ENCODE measurements at regions not wholly inside any gene's neighbourhood (a gene's known extent, or its start where the extent isn't known, plus 50 kb on each side); places are given as distances from the start of the nearest gene placed in this dataset.

DNA sequence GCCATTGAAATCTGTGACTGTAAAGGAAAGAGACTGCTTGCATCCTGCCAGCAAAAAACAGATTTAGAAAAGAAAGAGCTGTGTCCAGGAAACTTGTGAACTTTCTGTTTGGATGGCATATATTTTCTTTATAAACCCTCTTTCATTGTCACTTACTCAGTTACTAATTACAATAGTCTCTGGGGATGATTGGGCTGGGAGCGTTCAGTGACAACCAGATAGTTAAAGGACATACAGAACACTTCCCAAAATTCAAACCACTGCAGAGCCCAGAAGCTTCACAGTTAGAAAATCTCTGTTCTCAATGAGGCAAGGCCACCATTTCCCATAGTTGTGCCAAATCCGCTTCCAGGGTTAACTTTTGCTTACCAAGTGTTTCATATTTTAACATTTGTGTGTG lies 98.6 kb upstream of the TAB2 start:
- no peak for DNase-seq

DNA sequence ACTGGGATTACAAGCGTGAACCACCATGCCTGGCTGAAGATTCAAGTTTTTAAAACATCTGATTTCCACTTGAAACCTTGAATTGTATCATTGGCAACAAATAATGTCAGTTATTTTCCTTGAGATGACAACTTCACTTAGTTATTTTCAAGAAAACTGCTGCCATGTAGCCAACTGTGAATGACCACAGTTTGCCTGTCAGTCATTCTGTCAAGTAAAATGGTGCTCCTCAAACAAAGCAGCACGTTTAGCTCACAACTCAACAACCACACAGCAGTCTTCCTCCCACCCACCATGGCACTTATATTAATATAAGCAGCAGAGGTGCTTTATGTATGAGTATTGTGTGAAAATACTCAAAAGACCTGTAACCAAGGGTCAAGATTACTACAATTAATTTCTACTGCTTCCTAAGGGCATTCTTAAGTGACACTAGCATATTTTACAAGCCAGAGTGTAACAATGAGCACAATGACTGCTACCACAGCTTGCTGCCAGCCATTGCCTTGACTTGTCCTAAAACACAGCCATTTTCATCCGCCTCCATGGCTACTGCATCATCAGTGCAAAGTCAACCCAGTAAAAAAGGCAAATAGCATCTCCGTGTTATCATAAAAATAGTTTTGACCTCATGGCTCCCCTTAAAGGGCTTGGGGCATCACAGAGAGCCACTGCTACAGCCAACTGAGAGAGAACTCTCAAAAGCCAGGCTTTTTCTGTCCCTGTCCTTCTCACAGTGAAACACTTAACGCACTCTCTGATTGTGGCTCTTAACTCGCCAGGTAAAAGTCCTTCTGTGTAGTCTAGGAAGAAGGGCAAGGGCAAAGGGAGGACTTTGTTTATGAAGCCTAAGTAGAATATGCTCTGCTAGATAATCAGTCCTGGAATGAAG lies 96.4 kb upstream of the TAB2 start:
- no peak for DNase-seq

DNA sequence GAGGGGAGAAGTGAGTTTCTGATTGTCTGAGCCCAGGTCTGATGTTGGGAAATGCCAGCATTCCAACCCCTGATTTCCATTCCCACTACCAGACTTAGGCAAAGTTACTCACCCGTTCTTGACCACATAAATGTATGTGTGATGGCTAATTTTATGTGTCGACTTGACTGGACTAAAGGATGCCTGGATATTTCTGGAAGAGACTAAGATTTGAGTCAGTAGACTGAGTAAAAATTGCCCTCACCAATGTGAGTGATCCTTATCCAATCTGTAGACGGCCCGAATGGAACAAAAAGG lies 95.8 kb upstream of the TAB2 start:
- no peak for DNase-seq

DNA sequence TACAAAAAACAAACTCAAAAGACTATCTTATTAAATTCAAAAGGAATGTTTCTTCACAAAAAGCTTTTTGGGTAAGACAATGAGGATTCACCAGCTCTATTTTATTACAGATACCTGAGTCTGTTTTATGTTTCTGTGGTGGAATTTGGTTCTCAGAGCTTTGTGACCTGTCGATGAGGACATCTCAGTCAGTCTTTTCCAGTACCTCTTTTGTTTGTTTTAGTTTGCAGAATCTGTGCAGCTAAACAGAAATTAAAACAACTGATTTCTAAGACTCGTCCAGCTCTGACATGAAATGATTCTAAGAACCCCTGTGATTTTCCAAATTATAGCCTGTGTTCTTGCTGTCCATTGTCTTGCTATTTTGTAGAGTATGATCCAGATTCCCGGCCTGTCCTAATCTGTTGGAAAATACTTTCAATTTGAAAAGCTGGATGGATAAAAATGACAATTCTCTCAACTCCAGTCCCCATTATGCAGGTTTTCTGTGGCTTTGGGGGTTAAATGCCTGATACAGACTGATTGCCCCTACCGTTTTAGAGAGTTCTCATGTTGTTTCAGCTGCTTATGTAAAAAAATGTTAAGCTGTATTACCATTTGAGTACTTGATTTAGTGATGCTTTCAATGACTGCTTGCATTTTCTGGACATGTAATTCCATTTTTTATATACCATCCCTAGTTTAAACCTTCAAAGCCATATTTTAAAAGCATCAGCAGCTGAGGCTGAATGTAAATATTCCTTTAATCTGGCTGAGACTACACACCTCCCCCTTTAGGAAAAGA lies 94.2 kb upstream of the TAB2 start:
- DNase-seq = no peak

DNA sequence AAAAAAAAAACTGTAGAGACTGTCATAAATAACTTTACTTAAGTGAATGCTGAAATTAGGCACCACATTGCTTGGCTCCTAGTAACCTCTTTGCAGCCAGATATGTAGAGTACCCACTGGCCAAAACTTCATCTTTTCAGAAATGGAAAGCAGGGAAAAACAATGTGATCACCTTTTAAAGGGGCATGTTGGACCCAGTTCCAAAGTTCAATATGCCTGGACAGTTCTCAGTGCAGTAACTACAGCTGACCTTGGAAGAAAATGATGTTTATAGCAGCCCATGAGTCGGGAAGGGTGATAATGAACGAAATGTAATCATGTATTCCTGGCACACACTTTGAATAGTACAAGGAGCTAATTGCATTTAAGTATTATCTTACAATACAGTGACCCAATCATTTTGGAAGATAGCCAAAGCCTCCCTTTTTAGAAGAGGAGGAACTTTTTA lies 93.6 kb upstream of the TAB2 start:
- DNase-seq = no peak

DNA sequence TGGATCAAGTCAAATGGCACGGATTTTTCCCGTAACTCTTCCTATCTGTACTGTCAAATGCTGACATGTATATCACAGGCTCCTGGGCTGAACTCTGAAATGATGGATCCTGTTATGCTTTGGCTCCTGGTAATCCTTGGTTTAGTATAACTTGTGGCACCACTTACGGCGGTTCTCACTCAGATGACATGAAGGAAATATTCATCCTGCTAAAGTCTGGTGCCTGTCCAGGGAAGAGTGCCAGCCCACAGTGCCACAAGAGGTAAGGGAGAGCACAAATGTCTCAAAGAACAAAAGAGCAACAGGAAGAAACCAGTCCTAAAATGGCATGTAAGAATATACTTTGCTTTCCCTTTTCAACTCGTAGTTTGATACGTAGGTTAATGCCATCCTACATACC lies 93.1 kb upstream of the TAB2 start:
- DNase-seq = no peak

DNA sequence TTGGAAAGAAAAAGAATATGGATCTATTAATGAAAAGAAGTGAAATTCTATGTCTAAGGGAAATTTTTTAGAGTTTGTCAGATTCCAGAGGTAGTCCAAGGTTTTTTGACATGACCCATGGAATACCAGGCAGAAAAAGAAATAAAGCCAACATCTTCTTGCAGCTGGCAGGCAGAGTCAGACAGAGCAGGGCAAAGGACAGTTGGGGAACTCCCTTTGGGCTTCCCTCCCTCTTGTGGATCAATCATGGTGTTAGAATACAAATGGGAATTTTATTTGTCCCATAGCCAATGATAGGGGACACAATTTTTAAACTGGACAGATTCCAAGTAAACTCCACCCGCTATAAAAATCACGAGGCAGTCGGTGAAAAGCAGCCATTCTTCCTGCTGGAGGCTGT lies 92.1 kb upstream of the TAB2 start:
- no peak for DNase-seq

DNA sequence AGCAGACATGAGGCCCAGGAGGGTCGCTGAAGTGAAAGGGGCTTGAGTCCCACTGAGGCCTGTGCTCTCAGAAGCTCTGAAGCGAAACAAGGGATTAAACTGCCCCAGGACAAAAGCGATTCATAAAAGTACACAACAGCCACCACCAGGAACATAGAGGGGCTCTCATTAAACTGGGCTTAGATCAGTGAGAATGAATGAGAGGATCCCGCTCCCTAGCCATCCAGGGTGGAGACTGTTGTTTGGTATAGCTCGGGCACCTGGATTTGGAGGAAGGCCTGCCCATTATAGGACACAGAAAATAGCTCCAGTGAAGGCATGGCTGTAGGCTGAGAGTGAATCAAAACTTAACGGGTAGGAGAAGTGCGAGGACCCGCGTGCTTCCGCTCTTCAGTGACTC lies 91.6 kb upstream of the TAB2 start:
- DNase-seq = no peak

DNA sequence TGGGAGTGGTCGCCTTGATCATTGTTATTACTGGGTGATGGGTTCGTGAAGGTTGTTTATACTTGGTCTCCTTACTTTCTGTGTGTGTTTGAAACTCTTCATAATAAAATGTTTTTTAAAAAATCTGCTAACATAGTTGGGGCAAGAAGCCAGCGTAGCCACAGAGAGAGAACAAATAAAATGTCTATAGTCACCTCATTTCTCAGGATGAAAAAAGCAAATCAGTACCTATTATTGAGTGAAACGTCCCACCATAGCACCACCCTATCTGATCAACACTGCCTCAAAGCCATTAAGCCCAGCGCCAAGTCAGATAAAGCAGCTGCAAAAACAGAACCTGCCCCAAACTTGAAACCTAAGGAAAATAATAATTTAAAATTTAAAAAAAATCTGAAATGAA lies 89.7 kb upstream of the TAB2 start:
- DNase-seq = no peak

DNA sequence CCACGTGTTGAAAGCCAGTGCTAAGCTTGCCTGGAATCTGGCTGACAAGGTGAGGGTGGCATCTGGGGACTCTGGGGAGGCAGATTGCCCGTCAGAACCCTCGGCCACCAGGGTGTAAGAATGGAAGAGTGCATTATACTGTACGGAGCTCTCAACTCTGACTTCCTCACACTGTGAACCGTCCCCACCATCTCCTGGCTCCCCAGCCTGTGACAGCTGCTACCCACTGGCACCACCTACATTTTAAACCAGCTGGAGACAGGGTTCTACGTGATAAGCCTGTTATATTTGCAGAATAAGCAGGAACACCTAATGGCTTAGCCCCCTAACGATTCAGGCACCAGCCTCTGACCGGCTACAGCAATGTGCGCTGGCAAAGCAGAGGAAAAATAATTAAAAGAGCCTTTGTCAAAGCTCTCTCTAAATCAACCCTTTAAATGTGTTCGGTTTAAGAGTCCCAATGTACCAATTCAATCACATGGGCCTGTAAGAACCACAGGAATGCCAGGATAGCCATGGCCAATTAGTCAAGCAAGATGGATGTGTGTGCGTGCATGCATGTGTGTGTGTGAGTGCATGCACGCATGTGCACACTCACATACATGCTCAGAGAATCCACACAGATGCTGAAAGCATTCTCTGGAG lies 89.1 kb upstream of the TAB2 start:
- DNase-seq = no peak

DNA sequence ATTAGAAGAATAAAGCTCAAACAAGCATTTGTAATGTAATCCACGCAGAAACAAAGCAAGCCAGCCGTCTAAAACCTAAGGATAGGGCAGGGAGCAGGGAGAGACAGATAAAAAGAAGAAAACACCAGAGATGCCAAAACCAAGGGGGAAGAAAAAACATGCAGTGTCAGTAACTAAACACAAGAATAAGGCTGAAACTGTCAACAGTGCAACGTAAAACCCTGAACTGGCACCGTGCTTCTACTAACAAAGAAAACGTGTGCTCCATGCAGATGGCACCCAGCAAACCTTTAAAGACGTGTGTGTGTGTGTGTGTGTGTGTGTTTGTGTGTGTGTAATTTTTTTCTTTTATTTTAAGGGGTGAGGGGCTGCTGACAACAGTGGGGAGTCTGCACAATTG lies 88.4 kb upstream of the TAB2 start:
- no peak for DNase-seq

DNA sequence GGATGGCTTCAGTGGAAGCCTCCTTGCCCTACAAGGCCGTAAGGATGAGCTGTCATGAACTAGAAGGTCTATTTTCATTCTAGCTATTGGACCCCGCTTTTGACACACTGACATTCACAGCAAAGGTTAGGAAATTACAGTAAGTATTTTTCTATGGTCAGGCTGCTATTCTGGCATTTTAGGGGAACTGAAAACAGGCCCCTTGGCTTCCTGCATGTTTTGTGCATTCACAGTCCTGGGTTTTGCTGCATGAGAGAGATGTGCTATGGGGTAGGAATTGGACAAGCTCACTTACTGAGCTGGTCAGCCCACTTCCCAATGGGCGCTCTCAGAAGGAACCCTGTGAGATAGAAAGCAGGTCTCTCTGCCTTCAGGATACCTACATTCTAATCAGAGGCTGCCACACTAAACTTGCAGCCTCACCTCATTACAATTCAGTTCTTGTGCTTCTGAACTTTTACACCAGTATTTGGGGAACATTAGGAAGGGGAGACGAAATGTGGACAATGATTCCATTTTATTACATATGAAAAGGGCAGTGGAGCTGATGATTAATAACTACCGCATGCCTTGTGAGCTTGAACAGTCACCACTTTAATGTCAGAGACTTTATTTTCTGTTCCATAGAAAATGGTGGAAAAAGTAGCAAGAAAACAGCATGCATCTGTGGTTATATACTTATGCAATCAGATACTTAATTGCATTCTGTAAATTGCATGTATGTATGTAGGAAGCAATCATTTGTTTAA lies 86.6 kb upstream of the TAB2 start:
- no peak for DNase-seq

DNA sequence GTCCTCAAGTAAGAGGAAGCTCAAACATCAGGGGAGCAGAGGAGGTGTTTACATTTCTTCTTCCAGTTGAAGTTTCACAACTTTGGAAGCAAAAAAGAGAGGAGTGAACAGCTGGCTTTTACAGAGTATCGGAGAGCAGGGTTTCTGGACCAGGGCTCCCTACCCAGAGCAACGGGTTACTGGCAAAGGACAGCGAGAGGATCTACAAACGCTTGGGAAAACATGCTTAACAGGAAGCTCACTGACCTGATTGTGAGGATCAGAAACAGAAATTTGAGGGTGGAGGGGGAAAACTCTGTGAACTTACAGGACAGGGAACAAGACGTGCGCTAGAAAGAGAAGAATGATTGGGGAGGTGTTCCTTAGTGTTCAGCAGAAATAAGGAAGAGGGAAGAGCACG lies 85.7 kb upstream of the TAB2 start:
- no peak for DNase-seq

DNA sequence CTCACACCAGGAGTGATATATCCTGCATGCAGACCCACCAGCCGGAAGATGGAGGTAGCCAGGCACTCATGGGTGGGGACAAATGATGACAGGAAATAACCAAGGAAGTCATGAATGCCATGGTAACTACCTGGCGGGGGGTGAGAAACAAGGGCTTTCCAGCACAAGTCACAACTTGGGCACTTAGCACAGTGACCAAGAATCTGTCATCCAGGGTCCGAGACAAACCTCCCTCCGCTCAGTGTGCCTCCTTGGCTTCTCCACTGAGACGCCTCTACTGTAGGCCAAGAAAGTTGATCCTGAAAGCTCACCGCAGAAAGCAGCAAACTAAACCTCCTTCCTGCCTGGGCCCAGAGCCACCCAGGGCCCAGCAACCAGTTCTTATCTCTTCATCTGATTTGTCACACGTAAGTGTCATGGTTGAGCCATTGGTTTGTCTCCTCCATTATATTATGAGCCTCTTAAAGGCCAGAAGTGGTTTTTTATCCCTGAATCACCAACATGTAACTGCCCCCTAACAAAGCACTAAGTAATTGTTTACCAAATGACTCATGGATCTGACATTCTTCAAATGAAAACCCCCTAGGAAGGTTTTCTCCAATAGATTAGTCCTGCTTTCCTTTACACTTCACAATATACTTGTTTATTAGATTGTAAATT lies 84.3 kb upstream of the TAB2 start:
- DNase-seq = peak; percentile 87

DNA sequence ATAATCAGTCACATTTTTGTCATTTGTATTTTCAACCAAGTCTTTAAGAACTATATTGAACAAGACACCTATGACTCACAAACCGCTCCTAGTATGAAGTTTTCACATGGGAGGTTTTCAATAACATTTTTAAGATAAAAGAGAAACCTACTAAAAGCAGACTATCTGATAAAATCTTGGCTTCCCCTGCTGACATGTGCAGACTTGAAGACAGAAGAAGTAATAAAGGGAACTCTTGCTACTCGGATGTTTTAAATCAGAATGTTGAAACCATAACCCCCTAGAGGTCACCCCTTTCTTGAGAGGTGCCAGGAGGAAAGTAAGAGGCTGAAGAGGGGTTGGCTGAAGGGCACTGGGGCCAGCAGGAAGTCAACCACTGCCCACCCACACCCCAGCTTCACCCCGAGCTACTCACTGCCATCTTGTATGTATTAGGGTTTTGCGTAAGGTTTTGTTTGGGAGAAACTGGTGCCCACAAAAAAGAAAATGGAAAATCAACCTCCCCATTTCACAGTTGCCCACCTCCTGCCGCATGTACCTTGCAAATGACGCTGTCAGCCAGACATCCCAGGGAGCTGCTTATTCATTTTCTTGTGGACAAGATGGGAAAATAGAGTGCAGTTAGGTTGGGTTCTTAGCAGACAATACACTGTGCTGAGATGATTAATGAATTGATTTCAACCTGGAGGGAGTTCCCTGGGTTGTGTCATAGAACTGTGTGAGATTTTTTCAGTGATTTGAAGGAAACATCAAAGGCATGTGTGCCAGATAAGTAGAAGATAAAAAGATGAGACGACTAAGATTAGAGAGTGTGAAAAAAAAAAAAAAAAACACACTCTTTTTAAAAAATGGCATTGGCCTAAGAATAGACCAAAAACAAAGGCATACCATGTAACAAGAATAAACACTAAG lies 83.2 kb upstream of the TAB2 start:
- DNase-seq = no peak

DNA sequence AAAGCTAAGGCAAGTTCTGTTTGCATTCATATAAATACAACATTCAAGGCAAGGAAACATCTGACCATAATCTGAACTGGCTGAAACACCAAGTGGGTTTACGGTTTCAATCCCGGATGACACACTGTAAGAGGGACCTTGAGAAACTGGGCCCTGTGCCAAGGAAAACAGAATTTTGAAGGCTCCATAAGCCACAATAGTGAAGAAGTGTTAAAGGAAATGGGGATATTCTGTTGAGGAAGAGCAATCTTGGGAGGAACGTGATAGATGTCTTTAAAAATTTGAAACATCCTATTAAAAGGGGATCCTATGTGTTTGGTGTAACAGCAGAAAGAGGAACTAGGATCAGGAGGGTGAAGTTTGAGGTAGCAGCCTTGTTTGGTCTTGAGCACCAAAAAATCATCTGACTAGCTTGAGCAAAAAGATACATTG lies 82.4 kb upstream of the TAB2 start:
- peak; percentile 61 for DNase-seq

DNA sequence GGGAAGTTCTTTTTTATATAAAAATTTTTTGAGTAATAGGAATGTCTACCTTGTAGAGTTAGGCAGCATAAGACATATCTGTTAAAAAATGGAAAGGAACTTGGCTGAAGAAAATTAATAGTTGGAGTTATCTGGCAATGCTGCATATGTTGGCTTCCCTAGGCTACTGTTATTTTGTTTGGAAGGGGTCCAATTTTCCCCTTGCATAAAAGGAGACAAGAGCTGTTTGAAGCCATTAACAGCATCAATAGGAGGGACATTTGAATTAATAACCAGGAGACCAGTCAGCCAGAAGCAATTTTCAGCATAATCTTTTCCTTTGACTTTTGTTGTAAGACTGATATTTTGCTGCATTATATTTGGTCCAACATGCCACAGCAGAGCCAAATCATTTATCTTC lies 80.9 kb upstream of the TAB2 start:
- no peak for DNase-seq

DNA sequence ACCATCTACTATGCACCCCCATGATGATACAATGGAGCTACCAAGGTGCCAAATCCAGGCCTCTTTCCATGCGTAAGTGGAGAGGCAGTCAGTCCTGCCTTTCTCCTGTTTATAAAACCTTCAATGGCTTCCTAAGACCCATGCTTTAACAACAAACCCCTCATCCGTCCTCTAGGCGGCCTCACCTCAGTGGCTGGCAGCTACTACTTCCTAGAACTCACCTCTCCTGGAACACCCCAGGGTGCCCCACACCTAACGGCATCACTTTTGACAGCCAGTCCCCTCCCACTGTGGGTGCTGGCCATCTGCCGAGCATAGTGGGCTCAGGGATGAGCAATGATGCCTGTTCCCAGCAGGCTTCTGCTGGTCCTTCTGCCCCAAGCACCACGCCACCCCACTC lies 80.0 kb upstream of the TAB2 start:
- DNase-seq = no peak

DNA sequence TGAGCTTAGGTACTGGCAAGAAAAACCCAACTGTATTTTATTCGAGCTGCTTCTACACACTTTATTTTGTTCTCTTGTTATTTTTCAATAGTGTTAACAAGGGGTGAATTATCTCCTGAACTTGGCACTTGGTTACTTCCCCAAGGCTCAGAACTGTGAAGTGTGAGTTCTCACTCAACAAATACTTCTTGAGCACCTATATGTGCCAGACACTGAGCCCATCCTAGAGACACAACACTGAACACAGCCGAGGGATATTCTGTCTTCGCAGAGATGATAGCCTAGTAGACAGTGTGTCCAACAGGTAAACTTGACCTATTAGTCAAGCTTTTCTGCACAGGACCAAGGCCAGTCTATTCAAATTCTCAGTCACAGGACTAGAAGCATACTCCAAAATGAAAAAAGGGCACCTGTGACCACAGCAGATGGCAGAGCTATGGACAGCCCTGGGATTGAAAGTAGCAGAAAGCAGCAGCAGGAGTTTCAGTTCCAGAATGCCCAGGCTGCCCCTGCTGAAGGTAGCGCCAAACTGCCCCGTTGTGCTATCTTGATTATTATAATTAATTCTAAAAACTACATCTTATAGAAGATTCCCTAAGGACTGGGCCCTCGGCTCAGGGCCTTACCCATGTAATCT lies 77.8 kb upstream of the TAB2 start:
- DNase-seq = no peak

DNA sequence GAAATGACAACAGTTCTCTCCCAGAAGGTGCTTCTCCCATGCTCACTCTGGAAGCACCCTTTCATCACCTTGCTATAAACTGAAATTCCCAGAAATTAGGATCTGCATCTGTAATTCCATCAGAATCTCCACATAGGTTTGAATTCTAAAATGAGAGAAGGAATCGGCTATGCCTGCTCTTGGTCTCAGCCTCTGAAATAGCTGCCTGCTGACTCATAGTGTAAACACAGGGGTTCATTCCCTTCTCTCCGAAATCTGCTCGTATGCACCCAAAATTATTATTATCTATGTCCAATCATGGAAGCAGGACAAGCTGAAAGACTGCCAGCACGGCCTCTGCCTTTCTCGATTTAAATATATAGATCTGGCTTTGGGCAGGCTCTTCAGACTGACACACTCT lies 74.6 kb upstream of the TAB2 start:
- DNase-seq = peak; percentile 55

DNA sequence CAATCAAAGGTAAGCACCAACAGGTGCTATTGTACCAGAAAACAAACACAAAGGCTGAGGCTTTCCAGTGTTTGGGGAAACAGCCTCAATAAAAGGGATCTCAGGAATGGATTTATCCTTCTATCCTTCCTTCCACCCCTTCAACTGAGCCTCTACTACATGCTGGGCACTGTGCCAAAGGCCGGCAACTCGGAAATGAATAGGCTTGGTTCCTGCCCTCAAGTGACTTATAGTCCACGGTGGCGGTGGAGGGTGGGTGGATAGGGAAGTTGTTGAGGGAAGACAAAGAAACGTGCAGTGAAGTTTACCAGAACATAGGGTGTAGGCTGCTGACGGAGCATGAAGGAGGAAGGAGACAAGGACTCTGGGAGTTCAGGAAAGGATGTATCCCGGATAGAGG lies 73.4 kb upstream of the TAB2 start:
- no peak for DNase-seq
